DMS153 treated with DMSO at 0.1 percent for 48 hours (cell line): ENCODE measurements at regions not wholly inside any gene's neighbourhood (a gene's known extent, or its start where the extent isn't known, plus 50 kb on each side); places are given as distances from the start of the nearest gene placed in this dataset.
"Not testable (repeated sequence)": the region's sequence is repeated elsewhere in the genome, so short reads cannot be mapped to it uniquely, and the experiment has no call there.

Experiments
- DNase-seq: peaks from one replicate; lab custom pipeline; 2025; ENCODE audit not compliant: unreplicated experiment; lab: John Stamatoyannopoulos, UW

DNA sequence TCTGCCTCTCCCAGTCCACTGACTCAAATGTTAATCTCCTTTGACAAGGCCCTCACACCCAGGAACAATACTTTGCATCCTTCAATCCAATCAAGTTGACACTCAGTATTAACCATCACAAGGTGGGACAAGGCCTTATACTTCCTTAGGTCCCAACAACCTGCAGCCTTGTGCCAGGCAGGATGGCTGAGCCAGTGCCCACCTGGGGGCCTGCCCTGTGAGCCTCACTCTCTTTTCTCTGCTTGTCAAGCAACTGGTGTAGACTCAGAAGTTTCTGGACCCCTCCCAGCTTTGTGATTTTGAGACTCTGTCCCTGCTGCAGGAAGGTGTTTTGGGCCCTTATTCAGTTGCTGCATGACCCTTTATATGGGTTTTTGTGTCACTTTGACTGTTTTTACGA is 310.0 kb upstream of the C1orf174 start:
- no peak for DNase-seq

DNA sequence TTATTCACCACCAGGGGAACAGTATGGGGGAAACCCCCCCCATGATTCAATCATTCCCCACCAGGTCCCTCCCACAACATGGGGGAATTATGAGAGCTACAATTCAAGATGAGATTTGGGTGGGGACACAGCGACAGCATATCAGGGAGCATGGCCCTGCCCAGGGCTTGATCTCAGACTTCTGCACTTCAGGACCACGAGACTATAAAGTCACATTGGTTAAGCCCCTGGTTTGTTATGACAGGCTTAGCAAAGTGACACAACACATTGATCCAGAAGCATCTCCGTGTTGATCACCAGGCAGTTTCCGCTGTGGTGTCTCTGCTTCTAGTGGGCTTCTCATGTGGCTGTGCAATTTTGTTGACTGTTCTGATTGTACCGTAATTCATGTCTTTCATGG is 312.7 kb upstream of the C1orf174 start:
- no peak for DNase-seq

DNA sequence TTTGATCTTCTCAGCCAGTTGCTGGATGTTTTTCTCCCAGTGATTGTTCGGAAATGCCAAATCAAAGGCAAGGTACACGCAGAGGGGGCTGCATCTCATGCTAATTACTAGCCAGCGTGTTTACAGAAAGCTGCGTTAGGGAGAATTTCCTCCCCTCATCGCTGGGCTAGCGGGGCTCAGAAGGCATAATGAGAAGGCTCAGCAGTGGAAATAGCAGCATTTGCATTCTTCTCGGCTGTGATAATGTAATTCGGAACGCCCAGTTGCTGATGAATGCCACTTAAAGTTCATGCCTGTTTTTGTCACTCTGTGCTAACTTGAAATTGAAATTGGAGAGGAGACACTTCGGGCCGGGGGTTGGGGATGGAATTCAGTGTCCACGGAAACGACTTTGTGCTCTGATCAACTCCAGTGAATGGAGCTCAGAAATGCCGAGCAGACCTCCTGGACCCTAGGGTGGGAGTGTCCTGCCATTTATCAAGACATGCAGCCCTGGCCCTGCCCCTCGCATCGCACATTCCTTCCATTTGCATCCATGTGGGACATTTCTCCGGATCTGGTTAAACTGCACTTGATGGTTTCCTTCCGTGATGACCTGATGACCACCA is 313.4 kb upstream of the C1orf174 start:
- DNase-seq, result no peak

- DNase-seq, result no peak
These were observed 314.8 kb upstream of the C1orf174 start for GRCh38 chr1:4214826-4215225.

GRCh38 chr1:4215391-4215790 is 315.3 kb upstream of the C1orf174 start:
- no peak for DNase-seq

- no peak for DNase-seq
These were observed 316.2 kb upstream of the C1orf174 start for GRCh38 chr1:4216231-4216630.

DNA sequence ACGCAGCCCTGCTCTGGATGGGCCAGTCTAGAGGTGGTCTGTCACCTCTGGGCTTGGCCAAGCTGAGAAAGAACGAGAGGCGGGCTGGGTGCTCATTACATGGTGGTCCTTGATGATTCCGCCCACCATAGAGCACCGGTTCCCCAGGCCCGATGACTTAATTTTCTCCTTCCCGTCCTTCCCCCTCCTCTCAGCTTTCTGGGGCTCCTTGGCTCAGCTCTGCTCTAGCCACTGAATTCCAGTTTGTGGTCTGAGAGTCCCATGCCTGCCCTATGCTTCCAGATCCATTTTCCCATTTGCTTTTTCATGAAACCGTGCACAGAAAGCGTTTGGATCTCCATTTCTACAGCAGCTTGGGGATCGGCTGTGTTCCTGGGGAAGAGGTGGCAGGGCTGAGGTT is 318.5 kb upstream of the C1orf174 start:
- DNase-seq, result no peak

DNA sequence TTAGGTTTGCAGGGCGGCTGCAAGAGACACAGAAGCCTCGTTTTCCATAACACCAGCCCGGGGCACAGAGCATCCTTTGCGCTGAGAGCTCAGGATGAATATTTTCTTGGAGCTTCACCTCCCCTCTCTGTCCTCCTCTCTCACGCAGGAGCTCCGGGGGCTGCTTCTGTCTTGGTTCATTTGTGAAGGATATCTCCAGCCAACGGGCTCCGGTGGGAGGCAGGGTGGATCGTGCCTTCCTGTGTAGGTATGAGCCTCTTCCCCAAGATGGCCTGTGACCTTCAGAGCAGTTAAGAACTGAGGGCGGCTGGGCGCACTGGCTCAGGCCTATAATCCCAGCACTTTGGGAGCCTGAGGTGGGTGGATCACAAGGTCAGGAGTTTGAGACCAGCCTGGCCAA is 319.0 kb upstream of the C1orf174 start:
- DNase-seq, result no peak

DNA sequence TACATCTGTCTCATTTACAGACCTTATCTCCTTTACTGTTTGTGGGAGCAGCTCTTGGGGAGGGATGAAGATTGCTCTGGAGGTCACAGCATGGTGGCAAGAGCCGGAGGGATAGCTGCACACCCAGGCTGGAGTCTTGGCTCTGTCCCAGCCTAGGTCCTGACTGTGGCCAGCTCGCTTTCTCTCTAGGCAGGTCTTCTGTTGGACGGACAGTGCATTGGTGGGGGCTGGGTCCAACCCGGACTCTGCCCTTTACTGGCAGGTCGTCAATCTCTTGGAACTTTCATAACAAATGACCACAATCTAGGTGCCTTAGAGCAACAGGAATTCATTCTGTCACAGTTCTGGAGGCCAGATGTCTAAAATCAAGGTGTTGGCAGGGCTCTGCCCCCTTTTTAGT is 319.8 kb upstream of the C1orf174 start:
- no peak for DNase-seq

DNA sequence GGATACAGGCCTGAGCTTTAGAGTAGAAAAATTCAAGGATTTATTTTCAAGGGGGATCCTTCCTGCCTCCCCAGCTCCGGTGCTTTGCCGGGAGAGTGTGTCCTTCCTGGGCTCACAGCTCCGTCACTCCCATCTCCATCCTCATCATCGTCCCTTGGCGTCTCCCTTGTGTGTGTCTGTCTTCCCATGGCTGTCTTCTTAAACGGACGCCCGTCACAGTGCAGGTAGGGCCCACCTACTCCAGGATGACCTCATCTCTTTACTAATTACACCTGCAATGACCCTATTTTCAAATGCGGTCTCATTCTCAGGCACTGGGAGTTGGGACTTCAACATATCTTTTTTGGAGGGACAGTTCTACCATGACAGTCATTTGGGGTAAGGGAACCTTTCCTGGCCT is 320.3 kb upstream of the C1orf174 start:
- no peak for DNase-seq

DNA sequence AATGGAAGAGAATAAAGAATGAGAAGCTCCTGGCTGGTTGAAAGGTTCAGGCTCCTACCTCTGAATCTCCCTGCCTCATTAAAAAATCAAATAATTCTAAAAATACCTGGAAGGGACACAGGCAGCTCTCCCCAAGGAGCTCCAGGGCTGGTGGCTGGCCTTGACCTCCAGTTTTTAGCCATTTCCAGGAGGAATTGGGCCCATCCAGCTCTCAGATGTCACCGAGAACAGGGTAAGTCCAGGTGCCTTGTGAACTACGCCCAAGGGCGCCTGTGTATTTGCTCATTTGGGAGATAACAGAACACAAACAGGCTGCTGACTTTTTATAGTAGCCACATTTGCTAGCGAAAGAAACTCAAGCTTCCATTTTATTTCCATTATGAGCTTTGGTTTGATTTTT is 321.0 kb upstream of the C1orf174 start:
- DNase-seq, result no peak

GRCh38 chr1:4224684-4225467 is 324.8 kb upstream of the C1orf174 start:
- DNase-seq, result no peak

- no peak for DNase-seq
These were observed 327.9 kb upstream of the C1orf174 start for GRCh38 chr1:4227986-4228385.

DNA sequence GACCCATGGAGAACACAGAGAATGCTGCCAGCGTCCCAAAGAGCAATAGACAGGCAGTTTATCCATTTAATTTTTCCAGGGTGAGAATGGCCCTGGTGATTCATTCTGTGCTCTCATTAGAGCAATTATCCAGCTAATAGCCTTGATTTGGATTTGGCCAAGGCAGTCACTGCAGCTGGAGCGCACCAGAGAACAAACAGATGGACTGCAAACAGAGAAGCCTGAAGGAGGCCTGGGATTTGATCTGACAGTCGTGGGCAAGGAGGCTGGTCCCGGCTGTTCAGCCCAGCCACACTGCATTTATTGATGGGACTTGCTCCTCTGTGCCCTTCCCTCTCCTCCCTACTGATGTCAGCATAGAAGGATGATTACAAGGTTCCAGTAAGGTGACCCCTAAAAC is 353.9 kb upstream of the C1orf174 start:
- no peak for DNase-seq

GRCh38 chr1:4256351-4256750 is 356.3 kb upstream of the C1orf174 start:
- no peak for DNase-seq

GRCh38 chr1:4258146-4258777 is 358.2 kb upstream of the C1orf174 start:
- DNase-seq, result not testable (repeated sequence)

DNA sequence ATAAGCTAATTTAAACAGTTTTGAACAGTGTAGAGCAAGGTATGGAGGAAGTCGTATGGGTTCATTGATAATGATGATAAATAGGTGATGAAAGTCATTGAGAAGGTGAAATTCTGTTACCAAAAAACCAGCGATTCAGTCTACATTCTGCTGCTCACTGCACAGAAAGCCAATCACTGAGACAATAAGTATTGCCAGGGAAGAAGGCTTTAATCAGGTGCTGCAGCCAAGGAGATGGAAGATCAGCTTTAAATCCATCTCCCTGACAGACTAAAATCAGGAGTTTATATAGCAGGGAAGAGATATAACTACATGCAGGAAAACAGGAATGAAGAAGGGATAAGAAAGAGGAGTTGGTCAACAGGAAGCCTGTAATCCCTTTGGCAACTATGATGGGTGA is 361.3 kb upstream of the C1orf174 start:
- no peak for DNase-seq

- DNase-seq, result no peak
These were observed 362.6 kb upstream of the C1orf174 start for GRCh38 chr1:4262665-4263064.

DNA sequence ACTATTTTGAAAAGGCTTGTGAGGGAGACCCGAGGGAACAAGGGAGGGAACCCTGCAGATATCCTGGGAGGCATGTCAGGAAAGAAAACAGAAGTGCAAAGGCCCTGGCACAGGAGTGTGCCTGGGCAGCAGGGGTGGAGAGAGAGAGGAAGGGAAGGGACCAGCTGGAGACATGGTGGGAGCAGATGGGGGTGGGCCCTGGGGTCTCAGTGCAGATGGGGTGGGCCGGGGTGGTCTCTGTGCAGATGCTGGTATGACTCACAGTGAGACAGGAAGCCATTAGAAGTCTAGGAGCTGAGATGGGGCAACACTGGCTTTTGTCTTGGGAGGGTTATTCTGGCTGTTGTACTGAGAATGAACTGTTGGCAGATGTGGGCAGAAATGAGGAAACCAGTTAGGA is 363.6 kb upstream of the C1orf174 start:
- no peak for DNase-seq

DNA sequence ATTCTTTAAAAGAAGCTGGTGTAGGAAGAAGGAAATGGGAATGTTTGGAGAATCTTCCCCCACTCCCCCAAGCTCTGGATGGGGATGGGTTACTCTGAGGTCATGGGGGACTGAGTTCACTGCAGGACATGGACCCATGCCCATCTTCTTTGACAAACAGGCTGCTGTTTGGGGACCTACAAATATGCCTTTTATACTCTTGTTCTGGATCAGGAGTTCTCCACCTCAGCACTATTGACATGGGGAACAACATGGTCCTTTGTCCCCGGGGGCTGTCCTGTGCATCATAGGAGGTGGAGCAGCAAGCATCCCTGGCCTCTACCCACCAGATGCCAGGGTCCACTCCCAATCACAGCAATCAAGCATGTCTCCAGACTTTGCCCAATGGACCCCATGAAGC is 365.8 kb upstream of the C1orf174 start:
- DNase-seq, result no peak

DNA sequence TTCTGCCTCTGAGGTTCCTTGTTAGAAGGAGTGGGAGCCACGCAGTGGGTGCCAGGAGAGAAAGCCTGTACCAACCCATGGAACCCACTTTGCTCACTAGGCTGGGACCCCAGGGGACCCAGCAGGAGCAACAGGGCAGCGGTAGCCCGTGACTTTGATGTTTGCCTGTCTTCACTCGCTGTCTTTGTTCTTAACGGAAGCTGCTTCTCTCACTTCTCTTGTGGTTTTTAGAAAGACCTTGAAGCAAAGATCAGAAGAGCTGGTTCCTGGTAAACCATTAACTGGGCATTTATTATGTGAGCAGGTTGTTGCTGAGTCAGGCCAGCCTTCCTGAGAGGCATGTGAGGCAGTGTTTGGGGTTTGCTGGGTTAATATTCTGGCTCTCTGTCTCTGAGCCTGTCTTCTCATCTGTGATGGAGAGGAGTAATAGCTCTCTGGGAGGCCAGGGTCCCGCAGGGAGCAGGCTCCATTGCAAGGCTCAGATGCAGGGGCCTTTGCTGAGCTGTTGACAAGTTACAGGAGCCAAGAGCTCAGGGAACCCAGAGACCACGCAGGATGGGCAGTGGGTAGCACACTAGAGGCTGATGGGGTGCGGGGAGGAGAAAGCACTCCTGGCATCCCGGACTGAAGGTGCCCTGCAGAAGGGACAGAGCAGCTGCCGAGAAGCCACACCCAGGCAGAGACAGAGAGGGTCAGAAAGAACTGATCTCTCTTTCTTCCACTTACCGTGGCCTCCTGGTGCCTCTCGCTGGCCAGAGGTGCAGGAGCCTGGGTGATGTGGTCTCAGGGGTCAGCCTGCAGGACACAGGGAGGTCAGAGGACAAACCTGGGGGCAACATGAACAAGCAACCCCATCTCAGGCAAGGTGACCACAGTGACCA is 367.5 kb upstream of the C1orf174 start:
- no peak for DNase-seq
